ENCODE measurements at regions not wholly inside any gene's neighbourhood (a gene's known extent, or its start where the extent isn't known, plus 50 kb on each side); places are given as distances from the start of the nearest gene placed in this dataset.

DNA sequence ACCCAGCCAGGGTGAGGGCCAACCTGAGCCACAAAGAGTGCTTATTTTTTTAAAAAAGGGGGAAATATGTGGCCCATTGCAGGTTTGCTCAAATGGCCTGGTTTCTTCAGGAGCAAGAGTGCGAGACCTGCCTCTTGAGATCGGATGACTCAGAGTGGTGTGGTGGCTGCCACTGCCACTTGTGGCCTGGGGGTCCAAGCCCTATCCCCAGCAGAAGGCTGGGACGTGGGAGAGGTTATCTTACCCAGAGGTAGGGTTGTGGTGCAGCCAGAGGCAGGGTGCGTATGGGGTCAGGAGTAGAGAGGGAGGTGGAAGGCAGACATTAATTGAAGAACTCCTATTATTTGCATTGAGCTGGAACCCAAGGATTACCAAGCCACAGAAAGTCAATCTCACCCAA is 83.2 kb upstream of the SMAD3 start (continued):
- TF ChIP-seq CBFA2T2 (conservative IDR thresholded peaks at IDR 0.05) (peak; percentile 26; the same call in 1 of the 2 replicates), EGR1 (conservative IDR thresholded peaks at IDR 0.05) (0 out of 2 replicates have a peak, but pooled peaks have one; percentile 18)

- H3K4me3 ChIP-seq: no peak overlapping the region
- no peaks in the 10 kb centered on the region for H3K79me2 ChIP-seq (ENCODE audit: control insufficient read depth, insufficient read depth, low read length)
- in situ Hi-C loops (cut with MboI) (no loop called here), intact Hi-C loops (cut with micrococcal nuclease) (no loop called here)
- no peaks in the 10 kb centered on the region for H3K9me3 ChIP-seq (replicated peaks; ENCODE audit: control insufficient read depth, insufficient read depth, low read depth, low read length)
- no peak overlapping the region for H3K4me2 ChIP-seq (ENCODE audit: insufficient read depth, low read length)
- no peak overlapping the region for H3K27ac ChIP-seq (ENCODE audit: extremely low read depth, low read depth, low read length)
- no peaks in the 10 kb centered on the region; a peak in 1 of 5 replicates for H3K4me1 ChIP-seq (replicated peaks in 1 of 2; ENCODE audit: control insufficient read depth in 2 of 2, insufficient read depth in 2 of 2, low read length in 2 of 2)
- DNase-seq (ENCODE audit: extremely low read depth in 1 of 4, low spot score in 3 of 4) (peak in 1 of 4 experiments; percentile 2), ATAC-seq (no peak), FAIRE-seq (no peak)
- H3K9me1 ChIP-seq (ENCODE audit: control insufficient read depth, insufficient read depth, low read length): no peaks in the 10 kb centered on the region
- H3K27me3 ChIP-seq (ENCODE audit: control insufficient read depth in 2 of 2, insufficient read depth in 2 of 2, low read length in 2 of 2): peaks cover 14 to 15% of the 10 kb centered on the region in 2 experiments
- no TSS peak for BruUV-seq (replicated peaks)
- TF ChIP-seq ADNP (tag; IDR thresholded peaks at IDR 0.05) (no peak), COPS2 (conservative IDR thresholded peaks at IDR 0.05) (no peak), TAF1 (IDR thresholded peaks at IDR 0.05; ENCODE audit: control insufficient read depth, extremely low read depth, insufficient read depth, low read length, severe bottlenecking) (no peak), HMG20B (CRISPR knock-in tag; IDR thresholded peaks at IDR 0.05) (no peak), MCM7 (IDR thresholded peaks at IDR 0.05) (no peak), IRF9 (tag; IDR thresholded peaks at IDR 0.05) (no peak), CCNT2 (IDR thresholded peaks at IDR 0.05; ENCODE audit: borderline replicate concordance, extremely low read depth, insufficient read length, low read depth, low read length) (no peak), SNIP1 (IDR thresholded peaks at IDR 0.05; ENCODE audit: low read depth) (no peak), HLTF (IDR thresholded peaks at IDR 0.05) (no peak), ZNF232 (CRISPR knock-in tag; IDR thresholded peaks at IDR 0.05) (no peak), ZNF23 (CRISPR knock-in tag; IDR thresholded peaks at IDR 0.05) (no peak), NONO (IDR thresholded peaks at IDR 0.05; ENCODE audit: low read depth in 2 of 2, low read length in 1 of 2) (no peak), KLF6 (CRISPR knock-in tag; IDR thresholded peaks at IDR 0.05; ENCODE audit: borderline replicate concordance) (no peak), SMAD1 (IDR thresholded peaks at IDR 0.05; ENCODE audit: low read depth, low read length, partially characterized antibody) (no peak), EGR1 (conservative IDR thresholded peaks at IDR 0.05) (no peak)
- no peak overlapping the region for H2AFZ ChIP-seq (ENCODE audit: low read depth, low read length)
- no peaks in the 10 kb centered on the region for H3K36me3 ChIP-seq (ENCODE audit: control insufficient read depth, insufficient read depth, low read length)
- POLR2A ChIA-PET: no interaction called here
- CTCF ChIA-PET (ENCODE audit: low intra/inter-chr PET ratio): no interaction called here
- H3K9ac ChIP-seq (ENCODE audit: insufficient read depth in 1 of 2, low read depth in 2 of 2, low read length in 2 of 2): no peak overlapping the region
- H4K20me1 ChIP-seq (replicated peaks; ENCODE audit: control insufficient read depth, insufficient read depth, low read length): no peaks in the 10 kb centered on the region
These were observed 82.6 kb upstream of the SMAD3 start for GRCh38 chr15:66982816-66983215.
